Keratinocyte (primary cell): ENCODE measurements at regions not wholly inside any gene's neighbourhood (a gene's known extent, or its start where the extent isn't known, plus 50 kb on each side); places are given as distances from the start of the nearest gene placed in this dataset.
"Not testable (repeated sequence)": the region's sequence is repeated elsewhere in the genome, so short reads cannot be mapped to it uniquely, and the experiment has no call there.

ENCODE experiments used
- DNase-seq: peaks from one replicate; pipeline ENCODE4 v3.0.0-alpha.2; 2011; ENCODE audit warnings: low read depth, missing footprints, low spot score
- FAIRE-seq: peaks from 2 replicates; lab custom pipeline; 2011; peaks lifted over from hg19 to GRCh38; lab: Jason Lieb, UNC
- H2AFZ ChIP-seq: 2 replicates; pipeline ENCODE4 v1.6.0; 2012; ENCODE audit warnings: low read length, control low read depth, inconsistent platforms; ENCODE audit not compliant: control insufficient read depth
- H3K27ac ChIP-seq: 2 replicates; pipeline ENCODE4 v1.5.1; 2011; ENCODE audit warnings: low read length; ENCODE audit not compliant: control insufficient read depth, insufficient read depth
- H3K27me3 ChIP-seq: 3 replicates; pipeline ENCODE4 v1.6.0; 2011; ENCODE audit warnings: low read length; ENCODE audit not compliant: control insufficient read depth, insufficient read depth; ENCODE audit errors: extremely low read depth
- H3K36me3 ChIP-seq, 2 experiments: 2 replicates in 1 of 2; 3 replicates in 1 of 2; pipeline ENCODE4 v1.5.1; 2011; ENCODE audit warnings: low read length in 2 of 2, mild to moderate bottlenecking in 1 of 2; ENCODE audit not compliant: control insufficient read depth in 2 of 2, insufficient read depth in 2 of 2; ENCODE audit errors: extremely low read depth in 1 of 2
- H3K4me1 ChIP-seq: 3 replicates; pipeline ENCODE4 v1.5.1; 2011; ENCODE audit warnings: low read length; ENCODE audit not compliant: control insufficient read depth, insufficient read depth; ENCODE audit errors: extremely low read depth
- H3K4me2 ChIP-seq: 3 replicates; pipeline ENCODE4 v1.6.0; 2011; ENCODE audit warnings: low read depth, low read length; ENCODE audit not compliant: control insufficient read depth, insufficient read depth; ENCODE audit errors: extremely low read depth
- H3K4me3 ChIP-seq, 3 experiments: fragments of 200-600 bp in 1 of 3; sonication (generic) in 1 of 3; 2 replicates in 2 of 3; 3 replicates in 1 of 3; pipeline ENCODE4 v1.5.1; 2011 to 2016; ENCODE audit warnings: low read length in 3 of 3, mild to moderate bottlenecking in 3 of 3, control low read depth in 2 of 3, inconsistent platforms in 1 of 3, low read depth in 1 of 3, mixed read lengths in 1 of 3, mixed run types in 1 of 3, moderate library complexity in 1 of 3; ENCODE audit not compliant: control insufficient read depth in 2 of 3, insufficient read depth in 2 of 3; ENCODE audit errors: extremely low read depth in 1 of 3
- H3K79me2 ChIP-seq: 2 replicates; pipeline ENCODE4 v1.6.0; 2012; ENCODE audit warnings: low read length; ENCODE audit not compliant: control insufficient read depth, insufficient read depth
- H3K9ac ChIP-seq: 3 replicates; pipeline ENCODE4 v1.6.0; 2011; ENCODE audit warnings: low read length; ENCODE audit not compliant: control insufficient read depth, insufficient read depth; ENCODE audit errors: extremely low read depth
- H3K9me1 ChIP-seq: 3 replicates; pipeline ENCODE4 v1.6.0; 2011; ENCODE audit warnings: low read length; ENCODE audit not compliant: control insufficient read depth, insufficient read depth; ENCODE audit errors: extremely low read depth
- H3K9me3 ChIP-seq: 2 replicates; pipeline ENCODE4 v1.5.1; 2012; ENCODE audit warnings: low read depth, low read length; ENCODE audit not compliant: control insufficient read depth
- H4K20me1 ChIP-seq: 3 replicates; pipeline ENCODE4 v1.6.0; 2011; ENCODE audit warnings: low read length; ENCODE audit not compliant: control insufficient read depth, insufficient read depth; ENCODE audit errors: extremely low read depth
- CTCF ChIP-seq, 3 experiments: IDR thresholded peaks in 1 of 3; conservative IDR thresholded peaks in 1 of 3; optimal IDR thresholded peaks in 1 of 3; 2 replicates in 2 of 3; 3 replicates in 1 of 3; pipeline versions ENCODE3 to v1.5.1; 2011; ENCODE audit warnings: low read length in 3 of 3, mild to moderate bottlenecking in 3 of 3, moderate library complexity in 2 of 3, control low read depth in 1 of 3, inconsistent platforms in 1 of 3; ENCODE audit not compliant: insufficient read depth in 2 of 3; ENCODE audit errors: extremely low read depth in 1 of 3
- EZH2 ChIP-seq: IDR thresholded peaks from one replicate; pipeline ENCODE4 v1.6.1; 2012; ENCODE audit warnings: inconsistent platforms, mild to moderate bottlenecking, low read length, moderate library complexity
- dilution Hi-C: fragments of 300-500 bp; cut with MboI; formaldehyde crosslinking; loops from one replicate; pipeline ENCODE4 v1.7.0; 2020; ENCODE audit warnings: low sequenced_read_pairs; ENCODE audit not compliant: extremely low pct_ligation_motif_present

GRCh38 chr14:105926373-105927095, 400.2 kb downstream of the TMEM121 start:
- H2AFZ ChIP-seq, result no peak overlapping the region
- FAIRE-seq (no peak), DNase-seq (no peak)
- no peaks in the 10 kb centered on the region for H3K9me1 ChIP-seq
- TF ChIP-seq CTCF (optimal IDR thresholded peaks at IDR 0.05 in 1 of 3, IDR thresholded peaks at IDR 0.05 in 1 of 3, conservative IDR thresholded peaks at IDR 0.05 in 1 of 3; ENCODE audit: extremely low read depth in 1 of 3, insufficient read depth in 2 of 3, low read length in 3 of 3), result no peak
- TF ChIP-seq EZH2, result no peak
- no peaks in the 10 kb centered on the region for H3K4me1 ChIP-seq
- dilution Hi-C loops, result no loop called here
- no peak overlapping the region for H3K4me2 ChIP-seq
- peaks cover 13% of the 10 kb centered on the region for H3K9me3 ChIP-seq
- no peaks in the 10 kb centered on the region for H3K27me3 ChIP-seq
- no peaks in the 10 kb centered on the region for H3K79me2 ChIP-seq
- H3K9ac ChIP-seq, result no peak overlapping the region
- no peaks in the 10 kb centered on the region for H4K20me1 ChIP-seq
- no peak overlapping the region for H3K27ac ChIP-seq
- no peak overlapping the region for H3K4me3 ChIP-seq
- no peaks in the 10 kb centered on the region for H3K36me3 ChIP-seq

- H3K9me1 ChIP-seq, result no peaks in the 10 kb centered on the region
- H3K9me3 ChIP-seq, result peaks cover 15% of the 10 kb centered on the region
- no peaks in the 10 kb centered on the region for H3K27me3 ChIP-seq
- H3K27ac ChIP-seq, result no peak overlapping the region
- no peak overlapping the region for H3K9ac ChIP-seq
- no peak overlapping the region for H2AFZ ChIP-seq
- H4K20me1 ChIP-seq, result no peaks in the 10 kb centered on the region
- no peaks in the 10 kb centered on the region for H3K79me2 ChIP-seq
- DNase-seq (no peak), FAIRE-seq (no peak)
- no peak for TF ChIP-seq EZH2
- no peak for TF ChIP-seq CTCF (optimal IDR thresholded peaks at IDR 0.05 in 1 of 3, IDR thresholded peaks at IDR 0.05 in 1 of 3, conservative IDR thresholded peaks at IDR 0.05 in 1 of 3; ENCODE audit: extremely low read depth in 1 of 3, insufficient read depth in 2 of 3, low read length in 3 of 3)
- dilution Hi-C loops, result no loop called here
- H3K36me3 ChIP-seq, result no peaks in the 10 kb centered on the region
- no peak overlapping the region for H3K4me2 ChIP-seq
- no peaks in the 10 kb centered on the region for H3K4me1 ChIP-seq
- H3K4me3 ChIP-seq, result no peak overlapping the region
Measured at GRCh38 chr14:105927096-105928060, 401.0 kb downstream of the TMEM121 start.

- H3K4me2 ChIP-seq, H3K27me3 ChIP-seq, DNase-seq, H3K9me1 ChIP-seq, H2AFZ ChIP-seq, H3K4me1 ChIP-seq, H3K4me3 ChIP-seq, H3K27ac ChIP-seq, H3K36me3 ChIP-seq, H4K20me1 ChIP-seq, dilution Hi-C loops, H3K9ac ChIP-seq, FAIRE-seq, H3K79me2 ChIP-seq: not testable (repeated sequence)
- H3K9me3 ChIP-seq, result peaks cover 15% of the 10 kb centered on the region
Measured at GRCh38 chr14:105928171-105929111, 402.1 kb downstream of the TMEM121 start.
